ENCODE measurements at regions not wholly inside any gene's neighbourhood (a gene's known extent, or its start where the extent isn't known, plus 50 kb on each side); places are given as distances from the start of the nearest gene placed in this dataset.

- POLR2A ChIA-PET = no interaction called here
- Histone ChIP-seq H3K36me3 (replicated peaks in 1 of 2; ENCODE audit: control insufficient read depth in 1 of 2, insufficient read depth in 2 of 2, low read length in 1 of 2) (no peaks in the 10 kb centered on the region), H3K79me2 (ENCODE audit: insufficient read depth) (no peaks in the 10 kb centered on the region), H3K4me1 (ENCODE audit: control insufficient read depth in 1 of 2, insufficient read depth in 2 of 2, low read depth in 1 of 2, low read length in 1 of 2) (peaks cover 25 to 29% of the 10 kb centered on the region in 2 experiments), H3K4me3 (ENCODE audit: low read depth in 2 of 2, low read length in 1 of 2) (no peak overlapping the region), H3F3A (replicated peaks; ENCODE audit: insufficient read depth) (no peaks in the 10 kb centered on the region), H4K20me1 (ENCODE audit: insufficient read depth) (no peaks in the 10 kb centered on the region), H3K9ac (no peak overlapping the region), H3K27ac (ENCODE audit: low read depth in 2 of 2, low read length in 1 of 2) (no peak overlapping the region), H3K27me3 (ENCODE audit: insufficient read depth) (no peaks in the 10 kb centered on the region), H3K9me2 (no peaks in the 10 kb centered on the region), H3K4me2 (no peak overlapping the region), H2AFZ (ENCODE audit: low read depth) (no peak overlapping the region), H3K9me3 (no peaks in the 10 kb centered on the region)
- CTCF ChIA-PET = no interaction called here
- no peak for DNase-seq
- TF ChIP-seq, protein P1, sequence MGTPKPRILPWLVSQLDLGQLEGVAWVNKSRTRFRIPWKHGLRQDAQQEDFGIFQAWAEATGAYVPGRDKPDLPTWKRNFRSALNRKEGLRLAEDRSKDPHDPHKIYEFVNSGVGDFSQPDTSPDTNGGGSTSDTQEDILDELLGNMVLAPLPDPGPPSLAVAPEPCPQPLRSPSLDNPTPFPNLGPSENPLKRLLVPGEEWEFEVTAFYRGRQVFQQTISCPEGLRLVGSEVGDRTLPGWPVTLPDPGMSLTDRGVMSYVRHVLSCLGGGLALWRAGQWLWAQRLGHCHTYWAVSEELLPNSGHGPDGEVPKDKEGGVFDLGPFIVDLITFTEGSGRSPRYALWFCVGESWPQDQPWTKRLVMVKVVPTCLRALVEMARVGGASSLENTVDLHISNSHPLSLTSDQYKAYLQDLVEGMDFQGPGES (IDR thresholded peaks at IDR 0.05; ENCODE audit: low read depth, low read length) = no peak
- TF ChIP-seq PBX3 (IDR thresholded peaks at IDR 0.05) (no peak), SMC3 (IDR thresholded peaks at IDR 0.05; ENCODE audit: low read depth, low read length) (no peak), RCOR1 (IDR thresholded peaks at IDR 0.05; ENCODE audit: low read length) (no peak), YY1 (IDR thresholded peaks at IDR 0.05; ENCODE audit: low read depth) (no peak), EZH2phosphoT487 (IDR thresholded peaks at IDR 0.05; ENCODE audit: borderline replicate concordance, low read depth) (no peak), POLR2AphosphoS5 (IDR thresholded peaks at IDR 0.05; ENCODE audit: low read depth, low read length) (no peak), SIN3A (IDR thresholded peaks at IDR 0.05; ENCODE audit: borderline replicate concordance, low read depth, low read length) (no peak), FOSL2 (IDR thresholded peaks at IDR 0.05; ENCODE audit: borderline replicate concordance, low read depth) (no peak), FOXJ3 (CRISPR knock-in tag; IDR thresholded peaks at IDR 0.05) (no peak), RAD21 (IDR thresholded peaks at IDR 0.05; ENCODE audit: low read length) (no peak)
- TF ChIP-seq, protein P2, sequence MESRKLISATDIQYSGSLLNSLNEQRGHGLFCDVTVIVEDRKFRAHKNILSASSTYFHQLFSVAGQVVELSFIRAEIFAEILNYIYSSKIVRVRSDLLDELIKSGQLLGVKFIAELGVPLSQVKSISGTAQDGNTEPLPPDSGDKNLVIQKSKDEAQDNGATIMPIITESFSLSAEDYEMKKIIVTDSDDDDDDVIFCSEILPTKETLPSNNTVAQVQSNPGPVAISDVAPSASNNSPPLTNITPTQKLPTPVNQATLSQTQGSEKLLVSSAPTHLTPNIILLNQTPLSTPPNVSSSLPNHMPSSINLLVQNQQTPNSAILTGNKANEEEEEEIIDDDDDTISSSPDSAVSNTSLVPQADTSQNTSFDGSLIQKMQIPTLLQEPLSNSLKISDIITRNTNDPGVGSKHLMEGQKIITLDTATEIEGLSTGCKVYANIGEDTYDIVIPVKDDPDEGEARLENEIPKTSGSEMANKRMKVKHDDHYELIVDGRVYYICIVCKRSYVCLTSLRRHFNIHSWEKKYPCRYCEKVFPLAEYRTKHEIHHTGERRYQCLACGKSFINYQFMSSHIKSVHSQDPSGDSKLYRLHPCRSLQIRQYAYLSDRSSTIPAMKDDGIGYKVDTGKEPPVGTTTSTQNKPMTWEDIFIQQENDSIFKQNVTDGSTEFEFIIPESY (IDR thresholded peaks at IDR 0.05; ENCODE audit: borderline replicate concordance, low read depth) = no peak
- TF ChIP-seq, protein P3, sequence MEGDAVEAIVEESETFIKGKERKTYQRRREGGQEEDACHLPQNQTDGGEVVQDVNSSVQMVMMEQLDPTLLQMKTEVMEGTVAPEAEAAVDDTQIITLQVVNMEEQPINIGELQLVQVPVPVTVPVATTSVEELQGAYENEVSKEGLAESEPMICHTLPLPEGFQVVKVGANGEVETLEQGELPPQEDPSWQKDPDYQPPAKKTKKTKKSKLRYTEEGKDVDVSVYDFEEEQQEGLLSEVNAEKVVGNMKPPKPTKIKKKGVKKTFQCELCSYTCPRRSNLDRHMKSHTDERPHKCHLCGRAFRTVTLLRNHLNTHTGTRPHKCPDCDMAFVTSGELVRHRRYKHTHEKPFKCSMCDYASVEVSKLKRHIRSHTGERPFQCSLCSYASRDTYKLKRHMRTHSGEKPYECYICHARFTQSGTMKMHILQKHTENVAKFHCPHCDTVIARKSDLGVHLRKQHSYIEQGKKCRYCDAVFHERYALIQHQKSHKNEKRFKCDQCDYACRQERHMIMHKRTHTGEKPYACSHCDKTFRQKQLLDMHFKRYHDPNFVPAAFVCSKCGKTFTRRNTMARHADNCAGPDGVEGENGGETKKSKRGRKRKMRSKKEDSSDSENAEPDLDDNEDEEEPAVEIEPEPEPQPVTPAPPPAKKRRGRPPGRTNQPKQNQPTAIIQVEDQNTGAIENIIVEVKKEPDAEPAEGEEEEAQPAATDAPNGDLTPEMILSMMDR (IDR thresholded peaks at IDR 0.05) = no peak
- TF ChIP-seq, protein P4, sequence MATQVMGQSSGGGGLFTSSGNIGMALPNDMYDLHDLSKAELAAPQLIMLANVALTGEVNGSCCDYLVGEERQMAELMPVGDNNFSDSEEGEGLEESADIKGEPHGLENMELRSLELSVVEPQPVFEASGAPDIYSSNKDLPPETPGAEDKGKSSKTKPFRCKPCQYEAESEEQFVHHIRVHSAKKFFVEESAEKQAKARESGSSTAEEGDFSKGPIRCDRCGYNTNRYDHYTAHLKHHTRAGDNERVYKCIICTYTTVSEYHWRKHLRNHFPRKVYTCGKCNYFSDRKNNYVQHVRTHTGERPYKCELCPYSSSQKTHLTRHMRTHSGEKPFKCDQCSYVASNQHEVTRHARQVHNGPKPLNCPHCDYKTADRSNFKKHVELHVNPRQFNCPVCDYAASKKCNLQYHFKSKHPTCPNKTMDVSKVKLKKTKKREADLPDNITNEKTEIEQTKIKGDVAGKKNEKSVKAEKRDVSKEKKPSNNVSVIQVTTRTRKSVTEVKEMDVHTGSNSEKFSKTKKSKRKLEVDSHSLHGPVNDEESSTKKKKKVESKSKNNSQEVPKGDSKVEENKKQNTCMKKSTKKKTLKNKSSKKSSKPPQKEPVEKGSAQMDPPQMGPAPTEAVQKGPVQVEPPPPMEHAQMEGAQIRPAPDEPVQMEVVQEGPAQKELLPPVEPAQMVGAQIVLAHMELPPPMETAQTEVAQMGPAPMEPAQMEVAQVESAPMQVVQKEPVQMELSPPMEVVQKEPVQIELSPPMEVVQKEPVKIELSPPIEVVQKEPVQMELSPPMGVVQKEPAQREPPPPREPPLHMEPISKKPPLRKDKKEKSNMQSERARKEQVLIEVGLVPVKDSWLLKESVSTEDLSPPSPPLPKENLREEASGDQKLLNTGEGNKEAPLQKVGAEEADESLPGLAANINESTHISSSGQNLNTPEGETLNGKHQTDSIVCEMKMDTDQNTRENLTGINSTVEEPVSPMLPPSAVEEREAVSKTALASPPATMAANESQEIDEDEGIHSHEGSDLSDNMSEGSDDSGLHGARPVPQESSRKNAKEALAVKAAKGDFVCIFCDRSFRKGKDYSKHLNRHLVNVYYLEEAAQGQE (IDR thresholded peaks at IDR 0.05; ENCODE audit: low read depth, low read length) = no peak
- 71% methylated on average over 5 of the region's 5 CpGs for WGBS (ENCODE audit: low lambda C conversion rate)
Measured at GRCh38 chr15:69533522-69533921, 80.9 kb downstream of the RPLP1 start.

All from SK-N-SH (cell line).